ENCODE measurements at regions not wholly inside any gene's neighbourhood (a gene's known extent, or its start where the extent isn't known, plus 50 kb on each side); places are given as distances from the start of the nearest gene placed in this dataset.

- TF ChIP-seq CTCF (IDR thresholded peaks at IDR 0.05) (no peak), POLR2A (IDR thresholded peaks at IDR 0.05) (no peak)
Observed at GRCh38 chr9:90037146-90037797, 432.5 kb downstream of the GADD45G start.

All from suprapubic skin (tissue), 3 donors.